H9 (cell line): ENCODE measurements at regions not wholly inside any gene's neighbourhood (a gene's known extent, or its start where the extent isn't known, plus 50 kb on each side); places are given as distances from the start of the nearest gene placed in this dataset.

ENCODE experiments used
- DNase-seq: peaks from one replicate; pipeline ENCODE4 v3.0.0-alpha.2; 2017
- H2AFZ ChIP-seq: one replicate; pipeline ENCODE4 v1.6.1; 2013; ENCODE audit warnings: mild to moderate bottlenecking, low read length, control low read depth, moderate library complexity
- H2AK5ac ChIP-seq: 2 replicates; pipeline ENCODE4 v1.6.1; 2013; ENCODE audit warnings: low read length, control low read depth, mixed read lengths; ENCODE audit not compliant: insufficient read length
- H2BK120ac ChIP-seq: one replicate; pipeline ENCODE4 v1.6.1; 2013; ENCODE audit warnings: low read depth, mild to moderate bottlenecking, low read length, control low read depth, inconsistent platforms; ENCODE audit not compliant: poor library complexity, severe bottlenecking
- H2BK12ac ChIP-seq: 2 replicates; pipeline ENCODE4 v1.6.1; 2013; ENCODE audit warnings: low read length, control low read depth, mixed read lengths, low read depth; ENCODE audit not compliant: insufficient read length
- H2BK15ac ChIP-seq: 2 replicates; pipeline ENCODE4 v1.6.1; 2013; ENCODE audit warnings: low read depth, low read length, control low read depth
- H2BK20ac ChIP-seq: one replicate; pipeline ENCODE4 v1.6.1; 2013; ENCODE audit warnings: low read depth, mild to moderate bottlenecking, low read length, control low read depth, inconsistent platforms; ENCODE audit not compliant: poor library complexity, severe bottlenecking
- H2BK5ac ChIP-seq: 2 replicates; pipeline ENCODE4 v1.6.1; 2013; ENCODE audit warnings: low read length, control low read depth, mixed read lengths; ENCODE audit not compliant: insufficient read length
- H3K14ac ChIP-seq: 2 replicates; pipeline ENCODE4 v1.6.1; 2013; ENCODE audit warnings: low read length, control low read depth; ENCODE audit not compliant: insufficient read depth
- H3K18ac ChIP-seq: 2 replicates; pipeline ENCODE4 v1.6.1; 2013; ENCODE audit warnings: low read depth, mild to moderate bottlenecking, mixed read lengths, low read length, control low read depth; ENCODE audit not compliant: insufficient read length
- H3K23ac ChIP-seq: 2 replicates; pipeline ENCODE4 v1.6.1; 2013; ENCODE audit warnings: low read length, control low read depth, mixed read lengths, low read depth; ENCODE audit not compliant: insufficient read length
- H3K23me2 ChIP-seq: 2 replicates; pipeline ENCODE4 v1.6.1; 2013; ENCODE audit warnings: low read depth, mild to moderate bottlenecking, mixed read lengths, low read length, control low read depth; ENCODE audit not compliant: insufficient read length, poor library complexity, severe bottlenecking
- H3K27ac ChIP-seq: 2 replicates; pipeline ENCODE4 v1.5.1; 2013; ENCODE audit warnings: low read length, control low read depth, mixed read lengths, low read depth; ENCODE audit not compliant: insufficient read length
- H3K27me3 ChIP-seq: 2 replicates; pipeline ENCODE4 v1.6.1; 2013; ENCODE audit warnings: low read length, control low read depth, inconsistent platforms; ENCODE audit not compliant: insufficient read depth
- H3K4ac ChIP-seq: 2 replicates; pipeline ENCODE4 v1.6.1; 2013; ENCODE audit warnings: low read depth, mild to moderate bottlenecking, control low read depth, inconsistent platforms, low read length, moderate library complexity
- H3K4me1 ChIP-seq: 2 replicates; pipeline ENCODE4 v1.6.1; 2013; ENCODE audit warnings: low read length, control low read depth, inconsistent platforms; ENCODE audit not compliant: insufficient read depth
- H3K4me2 ChIP-seq: 2 replicates; pipeline ENCODE4 v1.6.1; 2013; ENCODE audit warnings: low read length, control low read depth, mixed read lengths; ENCODE audit not compliant: insufficient read length, insufficient read depth
- H3K56ac ChIP-seq: 2 replicates; pipeline ENCODE4 v1.6.1; 2013; ENCODE audit warnings: low read depth, mild to moderate bottlenecking, mixed read lengths, low read length, control low read depth; ENCODE audit not compliant: insufficient read length
- H3K79me1 ChIP-seq: 2 replicates; pipeline ENCODE4 v1.6.1; 2013; ENCODE audit warnings: low read depth, mild to moderate bottlenecking, moderate library complexity, low read length, control low read depth, inconsistent platforms; ENCODE audit not compliant: insufficient read depth, poor library complexity, severe bottlenecking
- H3K79me2 ChIP-seq: 2 replicates; pipeline ENCODE4 v1.6.1; 2013; ENCODE audit warnings: low read length, control low read depth, inconsistent platforms; ENCODE audit not compliant: insufficient read depth
- H3K9ac ChIP-seq: 2 replicates; pipeline ENCODE4 v1.6.1; 2013; ENCODE audit warnings: low read length, control low read depth, mixed read lengths; ENCODE audit not compliant: insufficient read length; ENCODE audit errors: extremely low read depth
- H3K9me3 ChIP-seq: one replicate; pipeline ENCODE4 v1.6.1; 2013; ENCODE audit warnings: low read depth, low read length, inconsistent platforms; ENCODE audit not compliant: control insufficient read depth
- H3T11ph ChIP-seq: one replicate; pipeline ENCODE4 v1.6.1; 2013; ENCODE audit warnings: mild to moderate bottlenecking, low read length, control low read depth, inconsistent platforms
- H4K20me1 ChIP-seq: one replicate; pipeline ENCODE4 v1.6.1; 2013; ENCODE audit not compliant: control insufficient read depth, insufficient read length, insufficient read depth
- H4K5ac ChIP-seq: 2 replicates; pipeline ENCODE4 v1.6.1; 2013; ENCODE audit warnings: low read depth, mild to moderate bottlenecking, mixed read lengths, low read length, control low read depth; ENCODE audit not compliant: insufficient read length
- H4K8ac ChIP-seq: replicated peaks from 2 replicates; pipeline ENCODE4 v1.6.1; 2013; ENCODE audit warnings: low read length, control low read depth, mixed read lengths, low read depth; ENCODE audit not compliant: insufficient read length
- H4K91ac ChIP-seq: 2 replicates; pipeline ENCODE4 v1.6.1; 2013; ENCODE audit warnings: low read depth, mild to moderate bottlenecking, moderate library complexity, mixed read lengths, low read length, control low read depth; ENCODE audit not compliant: insufficient read length
- H3K27ac Mint-ChIP-seq, 3 experiments: 2 replicates in 2 of 3; 3 replicates in 1 of 3; pipeline ENCODE4 v1.8.0; 2020 to 2021; ENCODE audit warnings: mixed read lengths in 3 of 3, mild to moderate bottlenecking in 1 of 3, moderate library complexity in 1 of 3
- H3K27me3 Mint-ChIP-seq: 2 replicates; pipeline ENCODE4 v1.8.0; 2021; ENCODE audit warnings: low read depth, mild to moderate bottlenecking, moderate library complexity, mixed read lengths
- H3K36me3 Mint-ChIP-seq, 3 experiments: 2 replicates in 2 of 3; 3 replicates in 1 of 3; pipeline ENCODE4 v1.8.0; 2020 to 2021; ENCODE audit warnings: low read depth in 3 of 3, mixed read lengths in 3 of 3; ENCODE audit not compliant: insufficient read depth in 1 of 3
- H3K4me1 Mint-ChIP-seq, 2 experiments: 2 replicates each; pipeline ENCODE4 v1.8.0; 2020; ENCODE audit warnings: mixed read lengths in 2 of 2
- H3K4me3 Mint-ChIP-seq, 2 experiments: 2 replicates in 1 of 2; 3 replicates in 1 of 2; pipeline ENCODE4 v1.8.0; 2020 to 2021; ENCODE audit warnings: mild to moderate bottlenecking in 2 of 2, mixed read lengths in 2 of 2, moderate library complexity in 1 of 2
- H3K9me3 Mint-ChIP-seq, 2 experiments: 2 replicates in 1 of 2; 3 replicates in 1 of 2; pipeline ENCODE4 v1.8.0; 2020; ENCODE audit warnings: mild to moderate bottlenecking in 2 of 2, mixed read lengths in 2 of 2, moderate library complexity in 1 of 2
- WGBS: extraction: QIAGEN DNeasy Blood & Tissue Kit; methylation state at CpG from one replicate; pipeline ENCODE4 v1.1.7; 2013; ENCODE audit warnings: missing lambda C conversion rate, low lambda C conversion rate, mixed read lengths; ENCODE audit not compliant: insufficient read length; ENCODE audit errors: extremely low coverage; 5-methylcytosine and 5-hydroxymethylcytosine counted together
- TF ChIP-seq, protein P1 (sequence below): fragments of 200-600 bp; sonication (generic); conservative IDR thresholded peaks from 3 replicates; pipeline ENCODE4 v1.8.0; 2021; ENCODE audit warnings: antibody characterized with exemption, mild to moderate bottlenecking

DNA sequence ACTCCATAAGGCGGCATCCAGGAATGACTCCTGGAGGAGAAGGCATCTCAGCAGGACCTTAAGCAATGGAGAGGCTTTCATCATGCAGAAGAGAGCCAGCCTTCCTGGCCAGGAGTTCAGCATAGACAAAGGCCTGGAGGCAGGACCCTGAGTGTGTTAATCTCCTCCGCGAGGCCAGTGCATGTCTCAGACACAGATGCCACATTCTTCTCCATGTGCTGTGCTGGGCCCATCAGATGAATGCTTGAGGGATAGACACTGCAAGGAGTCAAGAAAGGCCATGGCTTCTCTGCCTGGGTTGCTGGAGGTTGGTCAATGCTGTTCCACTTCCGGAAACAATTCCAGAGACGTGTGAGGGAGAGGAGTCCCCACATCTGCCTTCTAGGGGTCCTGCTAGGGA lies 147.5 kb downstream of the IRX5 start:
- H4K20me1 ChIP-seq, result no peaks in the 10 kb centered on the region

More for the DNA sequence above, 147.5 kb downstream of the IRX5 start:
- H3K4me2 ChIP-seq, result no peak overlapping the region
- no peak overlapping the region for H3T11ph ChIP-seq
- Mint-ChIP-seq H3K27ac (no peak overlapping the region), H3K4me1 (no peaks in the 10 kb centered on the region), H3K9me3 (peaks cover 0 to 2% of the 10 kb centered on the region in 2 experiments; a peak in 1 of 5 replicates), H3K36me3 (no peaks in the 10 kb centered on the region), H3K27me3 (peaks cover 13% of the 10 kb centered on the region), H3K4me3 (no peak overlapping the region)
- no peak overlapping the region for H2BK15ac ChIP-seq
- H3K18ac ChIP-seq, result no peak overlapping the region
- H3K27ac ChIP-seq, result no peak overlapping the region
- H3K23me2 ChIP-seq, result no peaks in the 10 kb centered on the region
- H3K4ac ChIP-seq, result no peak overlapping the region
- no peak overlapping the region for H3K14ac ChIP-seq
- WGBS, result no CpG with 5 or more reads among the region's 5 CpGs
- no peaks in the 10 kb centered on the region for H3K27me3 ChIP-seq
- no peak overlapping the region for H3K9ac ChIP-seq
- H4K8ac ChIP-seq, result no peak overlapping the region
- no peaks in the 10 kb centered on the region for H3K79me1 ChIP-seq
- no peak overlapping the region for H2AK5ac ChIP-seq
- no peak overlapping the region for H4K5ac ChIP-seq
- no peak overlapping the region for H3K23ac ChIP-seq
- no peak for DNase-seq
- H3K79me2 ChIP-seq, result no peaks in the 10 kb centered on the region
- no peaks in the 10 kb centered on the region for H3K4me1 ChIP-seq
- no peak overlapping the region for H2BK120ac ChIP-seq
- H2BK5ac ChIP-seq, result no peak overlapping the region
- H2BK20ac ChIP-seq, result no peak overlapping the region
- no peak overlapping the region for H4K91ac ChIP-seq
- no peak overlapping the region for H2BK12ac ChIP-seq
- H2AFZ ChIP-seq, result no peak overlapping the region
- no peak overlapping the region for H3K56ac ChIP-seq
- no peaks in the 10 kb centered on the region for H3K9me3 ChIP-seq
- TF ChIP-seq, protein P1, sequence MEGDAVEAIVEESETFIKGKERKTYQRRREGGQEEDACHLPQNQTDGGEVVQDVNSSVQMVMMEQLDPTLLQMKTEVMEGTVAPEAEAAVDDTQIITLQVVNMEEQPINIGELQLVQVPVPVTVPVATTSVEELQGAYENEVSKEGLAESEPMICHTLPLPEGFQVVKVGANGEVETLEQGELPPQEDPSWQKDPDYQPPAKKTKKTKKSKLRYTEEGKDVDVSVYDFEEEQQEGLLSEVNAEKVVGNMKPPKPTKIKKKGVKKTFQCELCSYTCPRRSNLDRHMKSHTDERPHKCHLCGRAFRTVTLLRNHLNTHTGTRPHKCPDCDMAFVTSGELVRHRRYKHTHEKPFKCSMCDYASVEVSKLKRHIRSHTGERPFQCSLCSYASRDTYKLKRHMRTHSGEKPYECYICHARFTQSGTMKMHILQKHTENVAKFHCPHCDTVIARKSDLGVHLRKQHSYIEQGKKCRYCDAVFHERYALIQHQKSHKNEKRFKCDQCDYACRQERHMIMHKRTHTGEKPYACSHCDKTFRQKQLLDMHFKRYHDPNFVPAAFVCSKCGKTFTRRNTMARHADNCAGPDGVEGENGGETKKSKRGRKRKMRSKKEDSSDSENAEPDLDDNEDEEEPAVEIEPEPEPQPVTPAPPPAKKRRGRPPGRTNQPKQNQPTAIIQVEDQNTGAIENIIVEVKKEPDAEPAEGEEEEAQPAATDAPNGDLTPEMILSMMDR, result no peak
